ENCODE measurements at regions not wholly inside any gene's neighbourhood (a gene's known extent, or its start where the extent isn't known, plus 50 kb on each side); places are given as distances from the start of the nearest gene placed in this dataset.

DNA sequence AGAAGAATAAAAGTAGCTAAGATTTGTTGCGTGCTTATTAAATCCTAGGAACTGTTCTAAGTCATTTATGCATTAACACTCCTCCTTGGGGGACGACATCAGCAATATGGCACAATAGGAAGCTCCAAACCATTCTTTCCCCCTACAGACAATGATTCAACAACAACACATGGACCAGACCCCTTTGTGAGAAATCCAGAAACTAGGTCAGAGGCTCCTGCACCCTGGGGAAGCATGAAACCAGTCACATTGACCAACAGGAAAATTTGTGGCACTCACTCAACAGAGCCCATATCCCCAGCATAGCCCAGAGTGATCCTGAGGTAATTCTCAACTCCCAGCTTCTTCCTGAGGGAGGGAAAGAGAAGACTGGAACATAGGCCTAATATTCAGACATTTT is 294.4 kb downstream of the HINT1 start:
- Histone ChIP-seq H3K4me3 (no peak overlapping the region), H4K20me1 (ENCODE audit: control insufficient read depth, insufficient read depth) (no peaks in the 10 kb centered on the region), H3K27me3 (replicated peaks in 1 of 2; ENCODE audit: control insufficient read depth in 2 of 2, insufficient read depth in 2 of 2, low read length in 1 of 2) (no peaks in the 10 kb centered on the region), H3K9me3 (replicated peaks; ENCODE audit: control insufficient read depth, insufficient read depth, low read length) (no peaks in the 10 kb centered on the region), H3K27ac (ENCODE audit: control insufficient read depth, insufficient read depth) (no peak overlapping the region), H3K79me2 (ENCODE audit: control insufficient read depth, insufficient read depth, low read length) (no peaks in the 10 kb centered on the region), H2AFZ (ENCODE audit: control insufficient read depth, low read depth, low read length) (no peak overlapping the region), H3K4me1 (ENCODE audit: control insufficient read depth, insufficient read depth, low read length) (no peaks in the 10 kb centered on the region), H3K36me3 (ENCODE audit: control insufficient read depth in 2 of 2, insufficient read depth in 2 of 2, low read length in 1 of 2) (no peaks in the 10 kb centered on the region), H3K9ac (ENCODE audit: control insufficient read depth, insufficient read depth, low read length) (no peak overlapping the region), H3K4me2 (ENCODE audit: control insufficient read depth, insufficient read depth) (no peak overlapping the region)
- ATAC-seq = no peak
- CTCF ChIA-PET = interaction anchor here (1.0 to 2.9 kb wide), 19 partner anchors 9 to 761 kb away, joined by 3 to 25 read pairs (median 5); no protein-coding TSS in a partner anchor
- RAD21 ChIA-PET (ENCODE audit: unreplicated experiment) = interaction anchor here (0.8 to 2.4 kb wide), 10 partner anchors 9 to 1137 kb away, joined by 3 to 17 read pairs (median 4); no protein-coding TSS in a partner anchor
- WGBS (ENCODE audit: insufficient coverage, insufficient replicate concordance, low lambda C conversion rate, missing lambda C conversion rate) = 45% methylated on average over 2 of the region's 2 CpGs
- no TSS peak for BruUV-seq (replicated peaks)
- SMC1A ChIA-PET (ENCODE audit: uncharacterized antibody, unreplicated experiment) = interaction anchor here (0.9 to 2.4 kb wide), 6 partner anchors 9 to 537 kb away, joined by 3 to 11 read pairs (median 6); no protein-coding TSS in a partner anchor
- no peak for DNase-seq (ENCODE audit: low read depth, low spot score)
- POLR2A ChIA-PET = no interaction called here
- intact Hi-C loops (cut with micrococcal nuclease; ENCODE audit: unreplicated experiment) (loop anchor here (1.0 kb wide), 2 partner anchors 240 to 547 kb away; no protein-coding TSS in a partner anchor), in situ Hi-C loops (cut with MboI) (no loop called here)
- FAIRE-seq = no peak
- no peak for TF ChIP-seq TCF7 (IDR thresholded peaks at IDR 0.05; ENCODE audit: borderline replicate concordance)
- TF ChIP-seq SUZ12 (IDR thresholded peaks at IDR 0.05; ENCODE audit: unreplicated experiment) = no peak
- TF ChIP-seq, protein P1, sequence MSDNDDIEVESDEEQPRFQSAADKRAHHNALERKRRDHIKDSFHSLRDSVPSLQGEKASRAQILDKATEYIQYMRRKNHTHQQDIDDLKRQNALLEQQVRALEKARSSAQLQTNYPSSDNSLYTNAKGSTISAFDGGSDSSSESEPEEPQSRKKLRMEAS (IDR thresholded peaks at IDR 0.05; ENCODE audit: low read depth, low read length) = no peak
- TF ChIP-seq, protein P2, sequence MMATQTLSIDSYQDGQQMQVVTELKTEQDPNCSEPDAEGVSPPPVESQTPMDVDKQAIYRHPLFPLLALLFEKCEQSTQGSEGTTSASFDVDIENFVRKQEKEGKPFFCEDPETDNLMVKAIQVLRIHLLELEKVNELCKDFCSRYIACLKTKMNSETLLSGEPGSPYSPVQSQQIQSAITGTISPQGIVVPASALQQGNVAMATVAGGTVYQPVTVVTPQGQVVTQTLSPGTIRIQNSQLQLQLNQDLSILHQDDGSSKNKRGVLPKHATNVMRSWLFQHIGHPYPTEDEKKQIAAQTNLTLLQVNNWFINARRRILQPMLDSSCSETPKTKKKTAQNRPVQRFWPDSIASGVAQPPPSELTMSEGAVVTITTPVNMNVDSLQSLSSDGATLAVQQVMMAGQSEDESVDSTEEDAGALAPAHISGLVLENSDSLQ (IDR thresholded peaks at IDR 0.05) = no peak
- TF ChIP-seq WRNIP1 (IDR thresholded peaks at IDR 0.05; ENCODE audit: borderline replicate concordance, low read depth, low read length) = no peak
- TF ChIP-seq JUNB (IDR thresholded peaks at IDR 0.05) = no peak
- no peak for TF ChIP-seq NFYA (IDR thresholded peaks at IDR 0.05; ENCODE audit: borderline replicate concordance, low read depth, low read length)
- TF ChIP-seq SIX5 (IDR thresholded peaks at IDR 0.05; ENCODE audit: low read depth, low read length, severe bottlenecking) = no peak
- no peak for TF ChIP-seq MEF2A (IDR thresholded peaks at IDR 0.05; ENCODE audit: insufficient read depth, low read depth, low read length)
- no peak for TF ChIP-seq CHD1 (IDR thresholded peaks at IDR 0.05; ENCODE audit: low read depth, low read length)
- TF ChIP-seq STAT1 (conservative IDR thresholded peaks at IDR 0.05) = no peak
- TF ChIP-seq FOS (IDR thresholded peaks at IDR 0.05; ENCODE audit: borderline replicate concordance, extremely low read depth, insufficient read length) = no peak
- no peak for TF ChIP-seq ZZZ3 (IDR thresholded peaks at IDR 0.05; ENCODE audit: control insufficient read depth, insufficient read length, low read depth)
- no peak for TF ChIP-seq IKZF2 (IDR thresholded peaks at IDR 0.05)
- TF ChIP-seq ESRRA (IDR thresholded peaks at IDR 0.05; ENCODE audit: low read length) = no peak
- no peak for TF ChIP-seq HCFC1 (IDR thresholded peaks at IDR 0.05; ENCODE audit: low read length)
- TF ChIP-seq POLR2AphosphoS2 (IDR thresholded peaks at IDR 0.05; ENCODE audit: low read depth, low read length) = no peak
- no peak for TF ChIP-seq RELA (IDR thresholded peaks at IDR 0.05; ENCODE audit: borderline replicate concordance, partially characterized antibody)
